ENCODE measurements at regions not wholly inside any gene's neighbourhood (a gene's known extent, or its start where the extent isn't known, plus 50 kb on each side); places are given as distances from the start of the nearest gene placed in this dataset.

- TF ChIP-seq TEAD4 (IDR thresholded peaks at IDR 0.05) (no peak), YY1 (IDR thresholded peaks at IDR 0.05; ENCODE audit: low read depth) (no peak), TCF12 (IDR thresholded peaks at IDR 0.05; ENCODE audit: low read depth) (no peak), EGR1 (IDR thresholded peaks at IDR 0.05) (no peak), FOXM1 (IDR thresholded peaks at IDR 0.05; ENCODE audit: borderline replicate concordance, low read depth) (no peak), TAF1 (IDR thresholded peaks at IDR 0.05; ENCODE audit: low read depth) (no peak), EP300 (IDR thresholded peaks at IDR 0.05; ENCODE audit: borderline replicate concordance) (no peak), REST (IDR thresholded peaks at IDR 0.05; ENCODE audit: low read depth) (no peak), CREB1 (IDR thresholded peaks at IDR 0.05; ENCODE audit: low read depth) (no peak), ZBTB7A (IDR thresholded peaks at IDR 0.05; ENCODE audit: low read depth) (no peak), NFIC (IDR thresholded peaks at IDR 0.05) (no peak), CEBPB (IDR thresholded peaks at IDR 0.05) (no peak), RAD21 (IDR thresholded peaks at IDR 0.05; ENCODE audit: low read depth) (no peak), MAX (IDR thresholded peaks at IDR 0.05) (no peak)
- TF ChIP-seq, protein P1, sequence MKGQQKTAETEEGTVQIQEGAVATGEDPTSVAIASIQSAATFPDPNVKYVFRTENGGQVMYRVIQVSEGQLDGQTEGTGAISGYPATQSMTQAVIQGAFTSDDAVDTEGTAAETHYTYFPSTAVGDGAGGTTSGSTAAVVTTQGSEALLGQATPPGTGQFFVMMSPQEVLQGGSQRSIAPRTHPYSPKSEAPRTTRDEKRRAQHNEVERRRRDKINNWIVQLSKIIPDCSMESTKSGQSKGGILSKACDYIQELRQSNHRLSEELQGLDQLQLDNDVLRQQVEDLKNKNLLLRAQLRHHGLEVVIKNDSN (IDR thresholded peaks at IDR 0.05), result no peak
These were observed 71.1 kb upstream of the IFNAR2 start for GRCh38 chr21:33158654-33159053.

DNA sequence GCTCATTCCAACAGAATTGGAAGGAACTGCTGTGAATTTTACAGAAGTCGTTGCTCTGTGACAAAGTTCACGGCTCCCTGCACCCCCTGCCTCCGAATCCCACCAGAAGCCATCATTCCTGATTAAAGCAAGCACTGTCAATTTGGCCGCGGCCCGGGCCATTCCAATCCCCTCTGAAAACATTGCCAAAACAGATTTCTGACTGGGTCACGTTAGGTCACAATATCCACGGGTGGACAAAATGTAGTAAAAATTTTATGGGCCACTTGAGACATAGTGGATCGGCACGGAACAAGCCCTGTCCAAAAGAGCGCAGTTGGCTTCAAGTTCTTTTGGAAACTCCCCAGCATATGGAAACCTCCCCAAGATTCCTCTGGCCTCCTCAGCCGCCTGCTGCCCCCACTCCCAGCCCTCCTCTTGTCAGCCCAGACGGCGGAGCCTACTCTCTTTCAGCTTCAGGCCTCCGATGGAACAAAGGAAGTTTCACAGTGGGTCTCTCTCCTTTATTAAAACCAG lies 67.2 kb upstream of the IFNAR2 start:
- TF ChIP-seq RAD21 (IDR thresholded peaks at IDR 0.05; ENCODE audit: low read depth) (no peak), NFIC (IDR thresholded peaks at IDR 0.05) (no peak), REST (IDR thresholded peaks at IDR 0.05; ENCODE audit: low read depth) (no peak), EGR1 (IDR thresholded peaks at IDR 0.05) (no peak), ZBTB7A (IDR thresholded peaks at IDR 0.05; ENCODE audit: low read depth) (no peak), CEBPB (IDR thresholded peaks at IDR 0.05) (no peak), YY1 (IDR thresholded peaks at IDR 0.05; ENCODE audit: low read depth) (no peak), TCF12 (IDR thresholded peaks at IDR 0.05; ENCODE audit: low read depth) (no peak), TEAD4 (IDR thresholded peaks at IDR 0.05) (no peak), FOXM1 (IDR thresholded peaks at IDR 0.05; ENCODE audit: borderline replicate concordance, low read depth) (no peak), EP300 (IDR thresholded peaks at IDR 0.05; ENCODE audit: borderline replicate concordance) (no peak)

DNA sequence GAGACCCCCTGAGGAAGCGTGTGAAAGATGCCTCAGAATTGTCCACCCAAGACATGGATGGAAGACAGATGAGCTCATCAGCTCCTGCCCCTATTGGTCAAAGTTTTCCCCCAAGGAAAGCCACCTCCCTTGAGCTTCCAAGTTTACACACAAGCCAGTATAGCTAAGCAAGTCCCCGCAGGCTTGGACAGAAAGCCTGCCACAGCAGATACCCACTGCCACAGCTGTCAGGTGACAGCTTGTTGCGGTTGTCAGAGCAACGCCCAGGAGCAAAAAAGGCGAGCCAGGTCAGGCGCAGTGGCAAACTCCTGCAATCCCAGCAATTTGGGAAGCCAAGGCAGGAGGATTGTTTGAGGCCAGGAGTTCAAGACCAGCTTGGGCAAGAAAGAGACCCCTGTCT lies 60.9 kb upstream of the IFNAR2 start:
- TF ChIP-seq EP300 (IDR thresholded peaks at IDR 0.05; ENCODE audit: borderline replicate concordance) (no peak), CREB1 (IDR thresholded peaks at IDR 0.05; ENCODE audit: low read depth) (no peak), REST (IDR thresholded peaks at IDR 0.05; ENCODE audit: low read depth) (no peak), FOXM1 (IDR thresholded peaks at IDR 0.05; ENCODE audit: borderline replicate concordance, low read depth) (no peak), ZBTB7A (IDR thresholded peaks at IDR 0.05; ENCODE audit: low read depth) (no peak), NFIC (IDR thresholded peaks at IDR 0.05) (no peak), TCF12 (IDR thresholded peaks at IDR 0.05; ENCODE audit: low read depth) (no peak), CEBPB (IDR thresholded peaks at IDR 0.05) (no peak), YY1 (IDR thresholded peaks at IDR 0.05; ENCODE audit: low read depth) (no peak), EGR1 (IDR thresholded peaks at IDR 0.05) (no peak), MAX (IDR thresholded peaks at IDR 0.05) (no peak), TAF1 (IDR thresholded peaks at IDR 0.05; ENCODE audit: low read depth) (no peak), TEAD4 (IDR thresholded peaks at IDR 0.05) (no peak), RAD21 (IDR thresholded peaks at IDR 0.05; ENCODE audit: low read depth) (no peak)
- TF ChIP-seq, protein P1 (IDR thresholded peaks at IDR 0.05), result no peak

DNA sequence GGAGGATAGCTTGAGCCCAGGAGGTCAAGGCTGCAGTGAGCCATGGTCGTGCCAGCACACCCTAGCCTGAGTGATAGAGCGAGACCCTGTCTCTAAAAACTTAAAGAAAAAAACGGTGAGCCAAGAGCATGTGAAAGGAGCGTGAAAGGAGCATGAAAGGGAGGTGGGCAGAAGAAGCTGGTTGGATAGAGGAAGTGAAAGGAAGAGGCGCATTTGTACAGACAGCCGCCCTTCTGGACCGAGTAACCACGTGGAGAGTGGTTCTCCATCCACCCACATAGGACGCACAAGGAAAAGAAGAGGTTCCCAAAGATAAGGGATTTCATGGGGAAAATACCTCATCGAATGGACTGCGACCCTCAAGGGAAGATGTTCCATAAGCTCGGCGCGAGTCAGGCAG lies 60.4 kb upstream of the IFNAR2 start:
- TF ChIP-seq ZBTB7A (IDR thresholded peaks at IDR 0.05; ENCODE audit: low read depth), result no peak
- TF ChIP-seq FOXM1 (IDR thresholded peaks at IDR 0.05; ENCODE audit: borderline replicate concordance, low read depth), result no peak
- no peak for TF ChIP-seq TAF1 (IDR thresholded peaks at IDR 0.05; ENCODE audit: low read depth)

Data from Ishikawa (cell line).